Endodermal cell (in vitro differentiated cells): ENCODE measurements at regions not wholly inside any gene's neighbourhood (a gene's known extent, or its start where the extent isn't known, plus 50 kb on each side); places are given as distances from the start of the nearest gene placed in this dataset.

ENCODE experiments used
- DNase-seq: peaks from one replicate; pipeline ENCODE4 v3.0.0-alpha.2; 2017
- H3K27ac ChIP-seq: 2 replicates; pipeline ENCODE4 v1.5.1; 2013; ENCODE audit warnings: mild to moderate bottlenecking, low read depth, low read length, moderate library complexity
- H3K27me3 ChIP-seq: 2 replicates; pipeline ENCODE4 v1.6.1; 2013; ENCODE audit warnings: mild to moderate bottlenecking, low read length, moderate library complexity; ENCODE audit not compliant: insufficient read depth, control insufficient read depth, poor library complexity, severe bottlenecking
- H3K36me3 ChIP-seq: 2 replicates; pipeline ENCODE4 v1.7.0; 2013; ENCODE audit warnings: mild to moderate bottlenecking, low read length, moderate library complexity; ENCODE audit not compliant: control insufficient read depth, insufficient read depth
- H3K4me1 ChIP-seq: one replicate; pipeline ENCODE4 v1.7.0; 2013; ENCODE audit warnings: low read length; ENCODE audit not compliant: control insufficient read depth, insufficient read depth
- H3K4me3 ChIP-seq: 2 replicates; pipeline ENCODE4 v1.5.1; 2013; ENCODE audit warnings: mild to moderate bottlenecking, low read length, moderate library complexity
- H3K9ac ChIP-seq: 2 replicates; pipeline ENCODE4 v1.6.1; 2013; ENCODE audit warnings: mild to moderate bottlenecking, low read length, moderate library complexity; ENCODE audit not compliant: poor library complexity, severe bottlenecking; ENCODE audit errors: extremely low read depth
- H3K9me3 ChIP-seq: 2 replicates; pipeline ENCODE4 v1.6.1; 2013; ENCODE audit warnings: mild to moderate bottlenecking, low read length, moderate library complexity; ENCODE audit not compliant: control insufficient read depth
- H3K27ac Mint-ChIP-seq: 2 replicates; pipeline ENCODE4 v1.8.0; 2020; ENCODE audit warnings: mixed read lengths
- H3K27me3 Mint-ChIP-seq: 2 replicates; pipeline ENCODE4 v1.8.0; 2021; ENCODE audit warnings: mild to moderate bottlenecking, mixed read lengths; ENCODE audit not compliant: insufficient read depth
- H3K36me3 Mint-ChIP-seq: 2 replicates; pipeline ENCODE4 v1.8.0; 2020; ENCODE audit warnings: low read depth, mixed read lengths
- H3K4me1 Mint-ChIP-seq: 2 replicates; pipeline ENCODE4 v1.8.0; 2020; ENCODE audit warnings: mixed read lengths
- H3K4me3 Mint-ChIP-seq: 2 replicates; pipeline ENCODE4 v1.8.0; 2020; ENCODE audit warnings: mild to moderate bottlenecking, moderate library complexity, mixed read lengths
- H3K9me3 Mint-ChIP-seq: 2 replicates; pipeline ENCODE4 v1.8.0; 2020; ENCODE audit warnings: mild to moderate bottlenecking, mixed read lengths
- whole genome bisulfite sequencing, 2 experiments: methylation state at CpG; one replicate each; pipeline versions ENCODE4 v1.1.5 to v1.1.7; 2013; ENCODE audit warnings: missing lambda C conversion rate in 2 of 2, mixed read lengths in 1 of 2; ENCODE audit not compliant: insufficient coverage in 1 of 2, insufficient read length in 1 of 2; 5-methylcytosine and 5-hydroxymethylcytosine counted together
- TF ChIP-seq, protein P1 (sequence below): fragments of 200-600 bp; sonication (generic); conservative IDR thresholded peaks from 2 replicates; pipeline ENCODE4 v1.5.0; 2021; ENCODE audit warnings: antibody characterized with exemption, mild to moderate bottlenecking

DNA sequence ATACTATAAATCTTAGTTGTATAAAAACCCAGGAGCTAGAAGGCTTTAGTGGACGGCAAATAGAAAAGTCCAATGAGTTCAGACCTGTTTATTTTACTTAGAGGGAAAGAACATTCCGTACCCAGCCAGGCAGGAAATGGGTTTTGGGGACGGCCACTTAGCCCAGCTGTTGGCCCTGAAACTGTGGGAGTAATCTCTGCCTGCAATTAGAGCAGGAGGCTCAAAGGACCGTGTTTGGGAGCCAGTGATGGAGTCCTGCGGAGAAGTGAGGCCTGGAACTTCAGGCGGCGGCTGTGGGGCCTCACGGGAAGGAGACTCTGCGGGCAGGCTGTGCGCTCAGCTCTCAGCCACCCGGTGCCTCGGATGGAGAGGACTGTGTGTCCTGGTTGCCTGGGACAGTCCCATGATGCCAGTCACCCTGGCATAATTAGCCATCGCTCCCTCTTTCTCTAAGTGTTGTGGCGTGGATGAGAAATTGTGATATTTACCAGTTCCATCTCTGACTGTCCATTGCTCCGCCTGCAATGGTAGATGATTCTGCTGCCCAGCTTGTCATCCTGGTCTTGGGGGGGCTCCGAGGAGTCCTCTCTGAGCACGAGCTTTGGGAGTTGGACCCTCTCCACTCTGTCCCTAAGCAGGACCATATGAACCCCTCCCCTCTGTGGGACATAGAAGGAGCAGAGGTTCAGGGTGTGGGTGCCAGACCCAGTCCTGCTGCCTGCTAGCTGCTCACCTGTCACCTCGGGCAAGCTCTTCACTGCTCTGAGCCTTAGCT is 530.3 kb downstream of the TBC1D22A start:
- no peak overlapping the region for H3K4me3 ChIP-seq
- no peaks in the 10 kb centered on the region for H3K36me3 ChIP-seq
- no peak overlapping the region for H3K27ac ChIP-seq
- no peaks in the 10 kb centered on the region for H3K4me1 ChIP-seq
- Mint-ChIP-seq H3K4me3 (no peak overlapping the region), H3K36me3 (no peaks in the 10 kb centered on the region), H3K27me3 (no peaks in the 10 kb centered on the region), H3K9me3 (peaks cover 99% of the 10 kb centered on the region), H3K27ac (no peak overlapping the region), H3K4me1 (no peaks in the 10 kb centered on the region)
- no peaks in the 10 kb centered on the region for H3K27me3 ChIP-seq
- 82% methylated on average over 15 to 18 of the region's 18 CpGs for WGBS, 2 experiments
- peaks cover 54% of the 10 kb centered on the region for H3K9me3 ChIP-seq
- H3K9ac ChIP-seq = no peak overlapping the region
- DNase-seq = no peak
- TF ChIP-seq, protein P1, sequence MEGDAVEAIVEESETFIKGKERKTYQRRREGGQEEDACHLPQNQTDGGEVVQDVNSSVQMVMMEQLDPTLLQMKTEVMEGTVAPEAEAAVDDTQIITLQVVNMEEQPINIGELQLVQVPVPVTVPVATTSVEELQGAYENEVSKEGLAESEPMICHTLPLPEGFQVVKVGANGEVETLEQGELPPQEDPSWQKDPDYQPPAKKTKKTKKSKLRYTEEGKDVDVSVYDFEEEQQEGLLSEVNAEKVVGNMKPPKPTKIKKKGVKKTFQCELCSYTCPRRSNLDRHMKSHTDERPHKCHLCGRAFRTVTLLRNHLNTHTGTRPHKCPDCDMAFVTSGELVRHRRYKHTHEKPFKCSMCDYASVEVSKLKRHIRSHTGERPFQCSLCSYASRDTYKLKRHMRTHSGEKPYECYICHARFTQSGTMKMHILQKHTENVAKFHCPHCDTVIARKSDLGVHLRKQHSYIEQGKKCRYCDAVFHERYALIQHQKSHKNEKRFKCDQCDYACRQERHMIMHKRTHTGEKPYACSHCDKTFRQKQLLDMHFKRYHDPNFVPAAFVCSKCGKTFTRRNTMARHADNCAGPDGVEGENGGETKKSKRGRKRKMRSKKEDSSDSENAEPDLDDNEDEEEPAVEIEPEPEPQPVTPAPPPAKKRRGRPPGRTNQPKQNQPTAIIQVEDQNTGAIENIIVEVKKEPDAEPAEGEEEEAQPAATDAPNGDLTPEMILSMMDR = no peak

- Histone ChIP-seq H3K9ac (no peak overlapping the region), H3K27ac (no peak overlapping the region), H3K4me3 (no peak overlapping the region), H3K9me3 (peaks cover 55% of the 10 kb centered on the region), H3K36me3 (no peaks in the 10 kb centered on the region), H3K27me3 (no peaks in the 10 kb centered on the region), H3K4me1 (no peaks in the 10 kb centered on the region)
- 75 to 77% methylated on average over 9 to 18 of the region's 18 CpGs for WGBS, 2 experiments
- no peak overlapping the region for H3K4me3 Mint-ChIP-seq
- TF ChIP-seq, protein P1 = no peak
- H3K27me3 Mint-ChIP-seq = no peaks in the 10 kb centered on the region
- no peak for DNase-seq
- H3K36me3 Mint-ChIP-seq = no peaks in the 10 kb centered on the region
- H3K27ac Mint-ChIP-seq = no peak overlapping the region
- no peaks in the 10 kb centered on the region for H3K4me1 Mint-ChIP-seq
- H3K9me3 Mint-ChIP-seq = peaks cover 99% of the 10 kb centered on the region
These were observed 529.4 kb downstream of the TBC1D22A start for GRCh38 chr22:47291565-47292495.

DNA sequence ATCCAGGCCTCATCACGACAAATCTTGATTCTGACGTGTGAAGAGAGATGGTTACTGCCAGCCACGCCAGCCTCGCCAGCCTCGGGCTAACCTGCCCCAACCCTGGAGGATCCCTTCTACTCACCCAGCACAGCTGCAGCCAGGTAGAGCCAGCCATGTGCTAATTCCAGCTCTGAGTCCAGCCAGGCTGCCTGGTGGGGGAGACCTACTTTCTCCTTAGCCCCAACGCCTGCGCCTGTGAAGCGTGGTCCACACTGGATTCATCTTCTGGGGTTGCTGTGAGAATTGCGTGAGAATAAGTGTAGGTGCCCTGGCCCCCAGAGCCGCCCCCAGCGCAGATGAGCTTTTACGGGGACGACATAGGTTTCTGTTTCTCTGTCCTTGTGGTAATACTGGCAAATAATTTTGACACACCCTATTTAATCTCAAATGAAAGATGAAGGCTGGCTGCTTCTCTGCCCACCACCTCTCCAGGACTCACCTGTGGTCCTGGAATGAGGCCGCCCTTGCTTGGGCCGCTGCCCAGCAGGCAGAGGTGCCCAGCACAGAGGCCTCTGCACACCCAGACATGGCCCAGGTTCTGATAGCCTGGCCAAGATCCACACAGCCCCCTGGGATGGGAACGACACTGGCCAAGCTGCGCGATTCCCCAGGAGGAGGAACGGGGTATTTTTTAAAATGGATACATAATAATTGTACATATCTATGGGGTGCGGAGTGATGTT is 528.4 kb downstream of the TBC1D22A start:
- peaks cover 99% of the 10 kb centered on the region for H3K9me3 Mint-ChIP-seq
- H3K27ac ChIP-seq = no peak overlapping the region
- no peaks in the 10 kb centered on the region for H3K27me3 ChIP-seq
- H3K27me3 Mint-ChIP-seq = no peaks in the 10 kb centered on the region
- no peaks in the 10 kb centered on the region for H3K36me3 Mint-ChIP-seq
- TF ChIP-seq, protein P1 = no peak
- no peaks in the 10 kb centered on the region for H3K36me3 ChIP-seq
- no peaks in the 10 kb centered on the region for H3K4me1 Mint-ChIP-seq
- no peaks in the 10 kb centered on the region for H3K4me1 ChIP-seq
- H3K4me3 Mint-ChIP-seq = no peak overlapping the region
- H3K9ac ChIP-seq = no peak overlapping the region
- no peak for DNase-seq
- no peak overlapping the region for H3K4me3 ChIP-seq
- H3K27ac Mint-ChIP-seq = no peak overlapping the region
- WGBS, 2 experiments = 82 to 86% methylated on average over 12 to 20 of the region's 20 CpGs
- H3K9me3 ChIP-seq = peaks cover 57% of the 10 kb centered on the region
